Keratinocyte (primary cell): ENCODE measurements at regions not wholly inside any gene's neighbourhood (a gene's known extent, or its start where the extent isn't known, plus 50 kb on each side); places are given as distances from the start of the nearest gene placed in this dataset.

ENCODE experiments used
- DNase-seq: peaks from one replicate; pipeline ENCODE4 v3.0.0-alpha.2; 2011; ENCODE audit warnings: low read depth, missing footprints, low spot score
- FAIRE-seq: peaks from 2 replicates; lab custom pipeline; 2011; peaks lifted over from hg19 to GRCh38; lab: Jason Lieb, UNC
- H2AFZ ChIP-seq: 2 replicates; pipeline ENCODE4 v1.6.0; 2012; ENCODE audit warnings: low read length, control low read depth, inconsistent platforms; ENCODE audit not compliant: control insufficient read depth
- H3K27ac ChIP-seq: 2 replicates; pipeline ENCODE4 v1.5.1; 2011; ENCODE audit warnings: low read length; ENCODE audit not compliant: control insufficient read depth, insufficient read depth
- H3K27me3 ChIP-seq: 3 replicates; pipeline ENCODE4 v1.6.0; 2011; ENCODE audit warnings: low read length; ENCODE audit not compliant: control insufficient read depth, insufficient read depth; ENCODE audit errors: extremely low read depth
- H3K36me3 ChIP-seq, 2 experiments: 2 replicates in 1 of 2; 3 replicates in 1 of 2; pipeline ENCODE4 v1.5.1; 2011; ENCODE audit warnings: low read length in 2 of 2, mild to moderate bottlenecking in 1 of 2; ENCODE audit not compliant: control insufficient read depth in 2 of 2, insufficient read depth in 2 of 2; ENCODE audit errors: extremely low read depth in 1 of 2
- H3K4me1 ChIP-seq: 3 replicates; pipeline ENCODE4 v1.5.1; 2011; ENCODE audit warnings: low read length; ENCODE audit not compliant: control insufficient read depth, insufficient read depth; ENCODE audit errors: extremely low read depth
- H3K4me2 ChIP-seq: 3 replicates; pipeline ENCODE4 v1.6.0; 2011; ENCODE audit warnings: low read depth, low read length; ENCODE audit not compliant: control insufficient read depth, insufficient read depth; ENCODE audit errors: extremely low read depth
- H3K4me3 ChIP-seq, 3 experiments: fragments of 200-600 bp in 1 of 3; sonication (generic) in 1 of 3; 2 replicates in 2 of 3; 3 replicates in 1 of 3; pipeline ENCODE4 v1.5.1; 2011 to 2016; ENCODE audit warnings: low read length in 3 of 3, mild to moderate bottlenecking in 3 of 3, control low read depth in 2 of 3, inconsistent platforms in 1 of 3, low read depth in 1 of 3, mixed read lengths in 1 of 3, mixed run types in 1 of 3, moderate library complexity in 1 of 3; ENCODE audit not compliant: control insufficient read depth in 2 of 3, insufficient read depth in 2 of 3; ENCODE audit errors: extremely low read depth in 1 of 3
- H3K79me2 ChIP-seq: 2 replicates; pipeline ENCODE4 v1.6.0; 2012; ENCODE audit warnings: low read length; ENCODE audit not compliant: control insufficient read depth, insufficient read depth
- H3K9ac ChIP-seq: 3 replicates; pipeline ENCODE4 v1.6.0; 2011; ENCODE audit warnings: low read length; ENCODE audit not compliant: control insufficient read depth, insufficient read depth; ENCODE audit errors: extremely low read depth
- H3K9me1 ChIP-seq: 3 replicates; pipeline ENCODE4 v1.6.0; 2011; ENCODE audit warnings: low read length; ENCODE audit not compliant: control insufficient read depth, insufficient read depth; ENCODE audit errors: extremely low read depth
- H3K9me3 ChIP-seq: 2 replicates; pipeline ENCODE4 v1.5.1; 2012; ENCODE audit warnings: low read depth, low read length; ENCODE audit not compliant: control insufficient read depth
- H4K20me1 ChIP-seq: 3 replicates; pipeline ENCODE4 v1.6.0; 2011; ENCODE audit warnings: low read length; ENCODE audit not compliant: control insufficient read depth, insufficient read depth; ENCODE audit errors: extremely low read depth
- CTCF ChIP-seq, 3 experiments: IDR thresholded peaks in 1 of 3; conservative IDR thresholded peaks in 1 of 3; optimal IDR thresholded peaks in 1 of 3; 2 replicates in 2 of 3; 3 replicates in 1 of 3; pipeline versions ENCODE3 to v1.5.1; 2011; ENCODE audit warnings: low read length in 3 of 3, mild to moderate bottlenecking in 3 of 3, moderate library complexity in 2 of 3, control low read depth in 1 of 3, inconsistent platforms in 1 of 3; ENCODE audit not compliant: insufficient read depth in 2 of 3; ENCODE audit errors: extremely low read depth in 1 of 3
- EZH2 ChIP-seq: IDR thresholded peaks from one replicate; pipeline ENCODE4 v1.6.1; 2012; ENCODE audit warnings: inconsistent platforms, mild to moderate bottlenecking, low read length, moderate library complexity
- dilution Hi-C: fragments of 300-500 bp; cut with MboI; formaldehyde crosslinking; loops from one replicate; pipeline ENCODE4 v1.7.0; 2020; ENCODE audit warnings: low sequenced_read_pairs; ENCODE audit not compliant: extremely low pct_ligation_motif_present

- no peak for FAIRE-seq
- no peaks in the 10 kb centered on the region for H3K27me3 ChIP-seq
- H3K9me3 ChIP-seq = no peaks in the 10 kb centered on the region
- no peak for DNase-seq
- TF ChIP-seq EZH2 = no peak
- no peak for TF ChIP-seq CTCF (optimal IDR thresholded peaks at IDR 0.05 in 1 of 3, IDR thresholded peaks at IDR 0.05 in 1 of 3, conservative IDR thresholded peaks at IDR 0.05 in 1 of 3; ENCODE audit: extremely low read depth in 1 of 3, insufficient read depth in 2 of 3, low read length in 3 of 3)
- no peaks in the 10 kb centered on the region for H3K9me1 ChIP-seq
- no peak overlapping the region for H3K4me3 ChIP-seq
- H2AFZ ChIP-seq = no peak overlapping the region
- H3K36me3 ChIP-seq = no peaks in the 10 kb centered on the region
- H3K27ac ChIP-seq = no peak overlapping the region
- H4K20me1 ChIP-seq = no peaks in the 10 kb centered on the region
- no peaks in the 10 kb centered on the region for H3K79me2 ChIP-seq
- dilution Hi-C loops = no loop called here
- H3K4me1 ChIP-seq = no peaks in the 10 kb centered on the region
- no peak overlapping the region for H3K4me2 ChIP-seq
- H3K9ac ChIP-seq = no peak overlapping the region
Observed at GRCh38 chr5:169440107-169440705, 139.3 kb upstream of the SLIT3 start.

GRCh38 chr5:169439362-169439761, 138.4 kb upstream of the SLIT3 start:
- Histone ChIP-seq H3K9me1 (no peaks in the 10 kb centered on the region), H2AFZ (no peak overlapping the region), H3K9ac (no peak overlapping the region), H3K27ac (no peak overlapping the region), H4K20me1 (no peaks in the 10 kb centered on the region), H3K79me2 (no peaks in the 10 kb centered on the region), H3K4me2 (no peak overlapping the region), H3K27me3 (peaks cover under 1% of the 10 kb centered on the region), H3K9me3 (no peaks in the 10 kb centered on the region), H3K4me1 (no peaks in the 10 kb centered on the region), H3K4me3 (no peak overlapping the region), H3K36me3 (no peaks in the 10 kb centered on the region)
- no peak for DNase-seq
- dilution Hi-C loops = no loop called here
- FAIRE-seq = no peak
- no peak for TF ChIP-seq EZH2
